ENCODE measurements at regions not wholly inside any gene's neighbourhood (a gene's known extent, or its start where the extent isn't known, plus 50 kb on each side); places are given as distances from the start of the nearest gene placed in this dataset.

DNA sequence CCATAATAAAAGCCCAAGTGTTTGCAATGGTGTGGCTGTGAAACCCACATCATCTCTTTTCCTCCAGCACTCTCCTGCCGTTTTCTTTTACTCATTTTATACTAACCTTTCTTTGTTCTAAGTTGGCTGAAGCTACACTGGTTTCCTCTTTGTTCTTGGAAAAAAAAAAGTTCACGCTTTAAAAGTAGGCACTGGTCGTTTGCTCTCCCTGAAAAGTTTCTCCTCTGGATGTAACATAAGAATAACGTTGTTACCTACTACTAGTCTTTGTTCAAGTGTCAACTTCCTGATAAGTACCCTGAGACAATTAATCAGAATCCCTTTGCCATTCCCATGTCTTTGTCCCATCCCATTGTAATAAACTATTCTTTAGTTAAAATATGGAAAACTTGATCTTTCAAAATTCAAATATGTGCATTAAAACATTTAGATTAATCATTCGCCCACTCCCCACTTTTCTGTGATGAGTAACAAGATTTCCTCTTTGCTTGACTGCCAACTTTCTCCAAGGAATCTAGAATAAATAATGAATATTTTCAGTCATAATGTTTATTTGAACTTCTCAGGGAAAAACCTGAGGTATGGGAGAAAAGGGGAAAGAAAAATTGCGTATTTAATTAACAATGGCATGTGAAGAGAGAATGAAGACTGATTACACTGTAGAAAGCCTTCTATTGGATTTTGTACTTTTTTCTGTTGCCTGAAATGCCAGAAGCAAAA is 454.3 kb upstream of the CTNND2 start:
- TF ChIP-seq POLR2A (IDR thresholded peaks at IDR 0.05) (no peak), CTCF (IDR thresholded peaks at IDR 0.05) (no peak)
- Histone ChIP-seq H3K9me3 (no peaks in the 10 kb centered on the region), H3K27ac (no peak overlapping the region), H3K36me3 (replicated peaks in 1 of 2; ENCODE audit: insufficient read depth in 1 of 2, low read depth in 2 of 2) (no peaks in the 10 kb centered on the region), H3K27me3 (no peaks in the 10 kb centered on the region), H3K4me1 (no peaks in the 10 kb centered on the region), H3K4me3 (no peak overlapping the region)
- intact Hi-C loops (cut with DNase I) = no loop called here
- 18 to 24% methylated on average over 6 of the region's 6 CpGs for WGBS, 2 donors
- DNase-seq (no peak), ATAC-seq (no peak)

DNA sequence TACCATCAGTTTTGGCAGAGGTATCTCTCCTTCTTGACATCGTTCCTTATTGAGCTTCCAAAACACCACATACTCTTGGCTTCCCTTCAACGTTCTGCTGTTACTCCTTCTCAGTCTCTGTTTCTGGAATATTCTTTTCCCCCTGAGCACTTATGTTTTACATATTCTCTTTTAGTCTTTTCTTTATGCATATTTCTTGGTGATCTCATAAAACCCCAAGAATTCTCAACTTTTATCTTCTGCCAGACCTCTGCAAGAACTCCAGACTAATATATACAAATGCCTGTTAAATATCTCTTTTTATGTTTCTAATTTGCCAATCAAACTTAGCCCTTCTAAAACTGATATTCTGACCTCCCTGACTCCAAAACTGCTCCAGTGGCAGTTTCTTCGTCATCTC is 453.4 kb upstream of the CTNND2 start:
- intact Hi-C loops (cut with DNase I) = no loop called here
- no peak overlapping the region for H3K27ac ChIP-seq
- DNase-seq (no peak), ATAC-seq (no peak)
- TF ChIP-seq CTCF (IDR thresholded peaks at IDR 0.05) (no peak), POLR2A (IDR thresholded peaks at IDR 0.05) (no peak)
- H3K4me3 ChIP-seq = no peak overlapping the region
- H3K4me1 ChIP-seq = no peaks in the 10 kb centered on the region
- H3K9me3 ChIP-seq = no peaks in the 10 kb centered on the region
- no peaks in the 10 kb centered on the region for H3K36me3 ChIP-seq (replicated peaks in 1 of 2; ENCODE audit: insufficient read depth in 1 of 2, low read depth in 2 of 2)
- no peaks in the 10 kb centered on the region for H3K27me3 ChIP-seq
- 39 to 46% methylated on average over 3 of the region's 3 CpGs for WGBS, 2 donors

- intact Hi-C loops (cut with DNase I) = no loop called here
- TF ChIP-seq CTCF (IDR thresholded peaks at IDR 0.05) (no peak), POLR2A (IDR thresholded peaks at IDR 0.05) (no peak)
- no peak for ATAC-seq
- H3K27ac ChIP-seq = no peak overlapping the region
- no peak overlapping the region for H3K4me3 ChIP-seq
- no peaks in the 10 kb centered on the region for H3K4me1 ChIP-seq
- H3K9me3 ChIP-seq = no peaks in the 10 kb centered on the region
- no peak for DNase-seq
- H3K36me3 ChIP-seq (replicated peaks in 1 of 2; ENCODE audit: insufficient read depth in 1 of 2, low read depth in 2 of 2) = no peaks in the 10 kb centered on the region
- WGBS, 2 donors = 22 to 23% methylated on average over 4 of the region's 4 CpGs
- H3K27me3 ChIP-seq = no peaks in the 10 kb centered on the region
These were observed 450.4 kb upstream of the CTNND2 start for GRCh38 chr5:12354686-12355085.

GRCh38 chr5:12343558-12343957 is 439.3 kb upstream of the CTNND2 start:
- intact Hi-C loops (cut with DNase I) = no loop called here
- Histone ChIP-seq H3K27ac (no peak overlapping the region), H3K4me3 (no peak overlapping the region), H3K4me1 (no peaks in the 10 kb centered on the region), H3K36me3 (replicated peaks in 1 of 2; ENCODE audit: insufficient read depth in 1 of 2, low read depth in 2 of 2) (no peaks in the 10 kb centered on the region), H3K9me3 (no peaks in the 10 kb centered on the region), H3K27me3 (no peaks in the 10 kb centered on the region)
- 62 to 71% methylated on average over 3 of the region's 3 CpGs for WGBS, 2 donors
- ATAC-seq (no peak), DNase-seq (no peak)
- TF ChIP-seq CTCF (IDR thresholded peaks at IDR 0.05) (no peak), POLR2A (IDR thresholded peaks at IDR 0.05) (no peak)

DNA sequence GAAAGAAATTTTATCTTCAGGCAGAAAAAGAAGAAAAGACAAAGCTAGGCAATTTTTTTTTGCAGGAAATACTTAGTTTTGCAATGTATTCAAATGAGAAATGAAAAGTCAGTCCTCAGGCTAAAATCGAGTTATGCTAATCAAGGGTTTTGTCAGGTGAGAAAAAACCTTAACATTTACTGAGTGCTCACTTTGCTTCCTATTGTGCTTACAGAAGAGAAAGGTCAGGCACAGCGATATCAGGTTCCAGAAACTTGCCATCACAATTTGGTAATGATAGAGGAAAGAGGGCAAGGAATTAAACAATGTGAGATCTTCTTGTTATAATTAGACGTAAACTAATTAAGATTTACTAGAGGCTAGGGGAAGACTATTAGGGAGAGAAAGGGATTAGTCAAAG is 431.7 kb upstream of the CTNND2 start:
- no peaks in the 10 kb centered on the region for H3K4me1 ChIP-seq
- DNase-seq = no peak
- TF ChIP-seq CTCF (IDR thresholded peaks at IDR 0.05) (no peak), POLR2A (IDR thresholded peaks at IDR 0.05) (no peak)
- no peak overlapping the region for H3K27ac ChIP-seq
- H3K27me3 ChIP-seq = no peaks in the 10 kb centered on the region
- WGBS, 2 donors = 33 to 37% methylated on average over 3 of the region's 3 CpGs
- H3K4me3 ChIP-seq = no peak overlapping the region
- H3K9me3 ChIP-seq = no peaks in the 10 kb centered on the region
- ATAC-seq = no peak
- H3K36me3 ChIP-seq (replicated peaks in 1 of 2; ENCODE audit: insufficient read depth in 1 of 2, low read depth in 2 of 2) = no peaks in the 10 kb centered on the region
- intact Hi-C loops (cut with DNase I) = no loop called here

Data from body of pancreas (tissue), 4 donors.